HEK293T (cell line): ENCODE measurements at regions not wholly inside any gene's neighbourhood (a gene's known extent, or its start where the extent isn't known, plus 50 kb on each side); places are given as distances from the start of the nearest gene placed in this dataset.

Experiments
- CTCF ChIA-PET: fragments of 350-600 bp; formaldehyde crosslinking; extraction: SDS; loops from one replicate; lab custom pipeline; 2021; ENCODE audit warnings: antibody characterized with exemption, inconsistent platforms; lab: Yijun Ruan, JAX
- POLR2A ChIA-PET: fragments of 350-600 bp; formaldehyde crosslinking; extraction: SDS; loops from one replicate; lab custom pipeline; 2020; ENCODE audit warnings: antibody characterized with exemption, inconsistent platforms; lab: Yijun Ruan, JAX
- DNase-seq: peaks from one replicate; pipeline ENCODE4 v3.0.0; 2012; ENCODE audit warnings: mixed read lengths; ENCODE audit errors: extremely low spot score
- ARNT ChIP-seq: fragments of 450-650 bp; IDR thresholded peaks from 2 replicates; pipeline ENCODE4 v1.6.1; 2017; ENCODE audit warnings: mild to moderate bottlenecking
- BHLHE40 ChIP-seq: fragments of 450-650 bp; IDR thresholded peaks from 2 replicates; pipeline ENCODE4 v1.6.1; 2016; ENCODE audit warnings: mild to moderate bottlenecking, moderate library complexity, borderline replicate concordance
- CTBP1 ChIP-seq: fragments of 450-650 bp; IDR thresholded peaks from 2 replicates; pipeline ENCODE4 v1.6.1; 2016; ENCODE audit warnings: borderline replicate concordance
- ELF4 ChIP-seq: fragments of 450-650 bp; IDR thresholded peaks from 2 replicates; pipeline ENCODE4 v1.6.1; 2017; ENCODE audit warnings: antibody characterized with exemption
- FOXA1 ChIP-seq: fragments of 450-650 bp; IDR thresholded peaks from 2 replicates; pipeline ENCODE4 v1.6.1; 2016; ENCODE audit warnings: mild to moderate bottlenecking
- FOXK2 ChIP-seq: fragments of 450-650 bp; IDR thresholded peaks from 2 replicates; pipeline ENCODE4 v1.6.1; 2016; ENCODE audit warnings: mild to moderate bottlenecking
- FOXM1 ChIP-seq: fragments of 450-650 bp; IDR thresholded peaks from 2 replicates; pipeline ENCODE4 v1.6.1; 2017; ENCODE audit warnings: mild to moderate bottlenecking, borderline replicate concordance
- HDGF ChIP-seq: fragments of 450-650 bp; IDR thresholded peaks from 2 replicates; pipeline ENCODE4 v1.6.1; 2017; ENCODE audit warnings: antibody characterized with exemption, borderline replicate concordance
- L3MBTL2 ChIP-seq: fragments of 450-650 bp; conservative IDR thresholded peaks from 2 replicates; pipeline ENCODE4 v1.6.1; 2016; ENCODE audit warnings: mild to moderate bottlenecking
- LEF1 ChIP-seq: fragments of 450-650 bp; IDR thresholded peaks from 2 replicates; pipeline ENCODE4 v1.6.1; 2017; ENCODE audit warnings: mild to moderate bottlenecking, borderline replicate concordance
- NFRKB ChIP-seq: fragments of 450-650 bp; IDR thresholded peaks from 2 replicates; pipeline ENCODE4 v1.6.1; 2016; ENCODE audit warnings: mild to moderate bottlenecking, moderate library complexity
- SP1 ChIP-seq: fragments of 450-650 bp; IDR thresholded peaks from 2 replicates; pipeline ENCODE4 v1.6.1; 2017
- SUZ12 ChIP-seq: fragments of 450-650 bp; IDR thresholded peaks from 2 replicates; pipeline ENCODE4 v1.6.1; 2016; ENCODE audit warnings: mild to moderate bottlenecking
- TARDBP ChIP-seq: fragments of 450-650 bp; IDR thresholded peaks from 2 replicates; pipeline ENCODE4 v1.6.1; 2016
- ZNF384 ChIP-seq: fragments of 450-650 bp; IDR thresholded peaks from 2 replicates; pipeline ENCODE4 v1.6.1; 2016
- TF ChIP-seq, protein P1 (sequence below): fragments of 450-650 bp; IDR thresholded peaks from 2 replicates; pipeline ENCODE4 v1.6.1; 2016

DNA sequence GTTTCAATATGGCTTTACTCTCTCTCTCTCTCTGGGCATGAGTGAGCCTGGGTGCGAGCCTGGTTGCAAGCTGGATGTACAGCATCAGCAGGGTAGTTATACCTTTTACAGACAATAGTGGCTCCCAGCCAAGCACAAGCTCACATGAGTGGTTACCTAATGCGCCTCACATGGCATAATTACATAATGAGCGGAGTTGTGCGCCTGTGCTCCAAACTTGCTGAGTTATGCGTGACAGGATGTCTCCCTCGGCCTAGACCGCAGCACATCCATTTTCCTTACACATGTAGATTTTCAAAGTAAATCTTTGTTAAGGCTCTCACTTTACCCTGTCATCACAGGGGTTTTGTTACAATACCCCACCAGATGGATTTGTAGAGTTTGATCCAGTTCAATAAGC, 233.5 kb upstream of the WWC1 start:
- DNase-seq, result no peak
- ChIA-PET CTCF (no interaction called here), POLR2A (no interaction called here)
- TF ChIP-seq TARDBP (no peak), FOXK2 (no peak), LEF1 (no peak), NFRKB (no peak), ZNF384 (no peak), CTBP1 (no peak), HDGF (no peak), FOXM1 (no peak), BHLHE40 (no peak), SP1 (no peak)

DNA sequence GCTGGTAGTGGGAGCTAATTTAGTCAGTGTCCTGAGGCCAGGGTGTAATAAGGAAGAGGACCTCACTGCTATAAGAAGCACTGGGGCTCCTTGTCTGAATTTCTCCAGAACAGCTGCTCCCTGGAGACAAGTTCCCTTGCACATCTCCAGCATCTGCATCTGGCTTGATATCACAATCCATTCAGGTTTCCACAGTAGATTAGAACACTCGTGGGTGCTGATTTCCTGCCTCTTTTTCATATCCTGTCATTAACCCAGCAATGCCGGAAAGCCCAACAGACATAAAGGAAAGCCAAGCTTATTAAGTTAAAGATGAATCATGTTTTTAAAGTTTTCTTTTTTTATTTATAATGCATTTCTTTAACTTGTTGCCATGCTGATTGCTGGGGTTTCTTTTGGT, 232.3 kb upstream of the WWC1 start:
- CTCF ChIA-PET, result no interaction called here
- TF ChIP-seq FOXM1, result no peak
- no peak for TF ChIP-seq SUZ12
- no peak for TF ChIP-seq L3MBTL2
- no peak for DNase-seq
- POLR2A ChIA-PET, result no interaction called here

DNA sequence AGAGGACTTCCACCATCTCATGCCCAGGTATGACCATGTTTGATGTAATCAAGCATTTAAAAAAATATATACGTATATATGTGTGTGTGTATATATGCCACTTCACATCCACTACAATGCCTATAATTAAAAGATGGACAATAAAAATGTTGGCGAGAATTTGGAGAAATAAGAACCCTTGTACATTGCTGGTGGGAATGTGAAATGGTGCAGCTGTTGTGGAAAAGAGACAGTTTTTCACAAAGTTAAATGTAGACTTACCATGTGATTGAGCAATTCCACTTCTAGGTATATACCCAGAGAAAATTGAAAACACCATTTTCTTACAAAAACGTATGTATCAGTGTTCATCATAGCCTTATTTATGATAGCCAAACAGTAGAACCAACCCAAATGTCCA, 229.2 kb upstream of the WWC1 start:
- no peak for TF ChIP-seq FOXA1
- DNase-seq, result no peak
- POLR2A ChIA-PET, result no interaction called here
- CTCF ChIA-PET, result interaction anchor here (0.6 kb wide), 1 partner anchor 338 kb away, joined by 3 read pairs; no protein-coding TSS in a partner anchor

DNA sequence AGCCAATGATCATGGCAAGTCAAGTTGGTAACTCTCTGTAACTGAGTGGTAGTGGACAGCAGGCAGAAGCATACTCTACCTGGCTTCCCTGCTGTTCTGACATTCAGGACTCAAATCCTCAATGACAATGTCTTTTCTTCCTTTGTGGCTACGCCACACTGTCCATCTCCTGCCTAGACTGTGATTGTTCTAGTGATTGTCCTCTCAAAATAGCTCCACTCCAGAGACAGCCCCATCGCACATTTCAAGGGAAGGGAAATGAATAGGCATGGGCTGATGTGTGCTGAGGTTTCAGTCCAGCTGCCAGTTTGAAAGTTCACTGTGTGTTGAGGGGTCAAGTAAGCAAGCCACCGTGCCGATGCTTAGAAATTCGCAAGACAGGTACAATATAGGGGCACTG, 227.0 kb upstream of the WWC1 start:
- ChIA-PET POLR2A (no interaction called here), CTCF (no interaction called here)
- TF ChIP-seq L3MBTL2 (no peak), FOXK2 (no peak), TARDBP (no peak), ELF4 (no peak), HDGF (no peak), LEF1 (no peak), SUZ12 (no peak)
- TF ChIP-seq, protein P1, sequence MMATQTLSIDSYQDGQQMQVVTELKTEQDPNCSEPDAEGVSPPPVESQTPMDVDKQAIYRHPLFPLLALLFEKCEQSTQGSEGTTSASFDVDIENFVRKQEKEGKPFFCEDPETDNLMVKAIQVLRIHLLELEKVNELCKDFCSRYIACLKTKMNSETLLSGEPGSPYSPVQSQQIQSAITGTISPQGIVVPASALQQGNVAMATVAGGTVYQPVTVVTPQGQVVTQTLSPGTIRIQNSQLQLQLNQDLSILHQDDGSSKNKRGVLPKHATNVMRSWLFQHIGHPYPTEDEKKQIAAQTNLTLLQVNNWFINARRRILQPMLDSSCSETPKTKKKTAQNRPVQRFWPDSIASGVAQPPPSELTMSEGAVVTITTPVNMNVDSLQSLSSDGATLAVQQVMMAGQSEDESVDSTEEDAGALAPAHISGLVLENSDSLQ, result no peak
- no peak for DNase-seq

DNA sequence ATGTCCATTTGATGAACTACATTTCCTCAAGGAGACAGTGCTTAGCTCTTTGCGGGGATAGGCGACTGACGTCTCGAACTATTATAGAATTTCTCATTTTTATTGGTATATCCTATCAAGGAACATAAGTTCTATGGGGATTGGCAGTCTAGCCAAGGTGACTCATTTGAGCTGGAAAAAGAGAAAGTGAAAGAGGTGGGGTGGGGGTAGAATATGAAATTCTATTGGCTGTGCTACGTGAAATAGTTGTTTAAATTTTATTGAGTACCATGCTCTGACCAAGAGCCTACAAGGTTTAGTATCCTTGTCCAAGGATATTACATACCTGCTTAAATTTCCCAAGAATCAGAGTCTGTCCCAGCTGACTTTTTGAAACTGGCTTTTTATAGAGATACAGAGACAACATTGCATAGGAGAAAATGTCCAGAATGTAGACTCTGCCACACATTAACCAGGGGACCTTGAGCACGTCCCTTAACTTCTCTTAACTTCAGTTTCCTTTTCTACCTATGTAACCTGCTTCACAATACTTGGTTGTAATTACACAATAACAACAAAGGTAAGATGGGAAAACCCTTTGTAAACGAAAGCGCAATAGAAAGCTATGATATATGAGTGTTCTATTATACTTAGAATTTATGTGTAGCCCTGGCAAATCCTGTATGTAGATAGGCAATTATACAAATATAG, 226.4 kb upstream of the WWC1 start:
- TF ChIP-seq CTBP1, result no peak
- no peak for TF ChIP-seq BHLHE40
- TF ChIP-seq FOXA1, result no peak
- no peak for TF ChIP-seq FOXM1
- no peak for TF ChIP-seq NFRKB
- POLR2A ChIA-PET, result no interaction called here
- CTCF ChIA-PET, result no interaction called here
- DNase-seq, result no peak

DNA sequence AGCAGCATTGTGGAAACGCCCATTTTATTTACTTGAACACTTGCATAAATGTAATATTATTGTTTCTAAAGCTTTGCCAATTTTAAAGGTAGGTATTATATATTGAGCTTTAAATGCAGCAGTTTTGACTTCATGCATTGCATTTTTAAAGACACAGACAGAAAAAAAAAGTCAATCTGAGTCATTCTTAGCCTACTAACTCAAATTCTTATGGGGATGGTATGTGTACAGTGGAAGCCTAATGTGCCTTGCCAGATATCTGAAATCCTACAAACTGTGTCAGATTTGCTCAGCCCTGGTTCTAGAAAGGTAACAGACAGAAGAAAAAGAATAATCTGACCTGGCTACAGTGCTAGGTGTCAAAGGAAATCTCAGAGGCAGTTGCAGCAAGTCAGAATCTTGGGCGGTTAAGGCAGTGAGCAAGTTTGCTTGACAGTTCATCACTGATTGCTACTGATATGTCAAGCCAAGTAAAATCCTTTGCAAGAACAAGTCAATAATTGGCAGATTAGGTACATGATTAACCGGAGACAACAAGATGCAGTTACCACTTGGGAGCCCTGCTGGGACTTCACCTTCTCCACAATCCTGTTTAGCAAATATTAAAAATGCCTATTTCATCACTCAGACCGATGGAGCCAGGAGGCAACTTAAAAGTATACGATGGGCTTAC, 224.8 kb upstream of the WWC1 start:
- TF ChIP-seq, protein P1, result no peak
- no peak for TF ChIP-seq LEF1
- no peak for TF ChIP-seq SUZ12
- no peak for TF ChIP-seq TARDBP
- TF ChIP-seq ZNF384, result no peak
- TF ChIP-seq NFRKB, result no peak
- no peak for TF ChIP-seq CTBP1
- no peak for TF ChIP-seq HDGF
- no peak for TF ChIP-seq FOXM1
- no peak for TF ChIP-seq FOXA1
- no peak for TF ChIP-seq FOXK2
- TF ChIP-seq L3MBTL2, result no peak
- no peak for TF ChIP-seq SP1
- no peak for TF ChIP-seq BHLHE40
- TF ChIP-seq ELF4, result no peak
- no peak for TF ChIP-seq ARNT
- POLR2A ChIA-PET, result no interaction called here
- CTCF ChIA-PET, result no interaction called here
- DNase-seq, result no peak

DNA sequence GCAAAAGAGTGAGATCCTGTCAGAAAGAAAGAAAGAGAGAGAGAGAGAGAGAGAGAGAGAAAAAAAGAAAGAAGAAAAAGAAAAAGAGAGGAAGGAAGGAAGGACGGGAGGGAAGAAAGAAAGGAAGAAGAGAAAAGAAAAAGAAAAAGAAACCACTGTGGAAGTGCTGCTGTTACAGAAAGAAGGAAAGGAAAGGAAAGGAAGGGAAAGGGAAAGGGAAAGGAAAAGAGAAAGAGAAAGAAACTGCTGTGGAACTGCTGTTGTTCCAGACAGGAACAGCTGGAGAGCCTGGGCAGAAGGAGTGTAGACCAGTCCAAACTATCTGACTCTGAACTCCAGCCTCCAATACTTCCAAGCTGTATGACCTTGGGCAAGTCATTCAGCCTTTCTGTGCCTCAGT, 220.7 kb upstream of the WWC1 start:
- ChIA-PET CTCF (no interaction called here), POLR2A (no interaction called here)
- no peak for DNase-seq
- TF ChIP-seq FOXM1, result no peak
- TF ChIP-seq BHLHE40, result no peak
- TF ChIP-seq FOXK2, result no peak
- no peak for TF ChIP-seq SP1
- TF ChIP-seq LEF1, result no peak
- TF ChIP-seq ZNF384, result no peak
- TF ChIP-seq SUZ12, result no peak
- TF ChIP-seq, protein P1, result no peak
- no peak for TF ChIP-seq FOXA1
- no peak for TF ChIP-seq ARNT
- no peak for TF ChIP-seq ELF4
